SK-N-SH (cell line): ENCODE measurements at regions not wholly inside any gene's neighbourhood (a gene's known extent, or its start where the extent isn't known, plus 50 kb on each side); places are given as distances from the start of the nearest gene placed in this dataset.

Experiments used
- CTCF ChIA-PET: fragments of 300-600, 350-600 bp; formaldehyde crosslinking; extraction: SDS; loops from one replicate; lab custom pipeline; 2021; lab: Yijun Ruan, JAX
- POLR2A ChIA-PET: fragments of 350-600 bp; sonication (Branson Sonifier 250); formaldehyde crosslinking; extraction: SDS; loops from one replicate; lab custom pipeline; 2020; ENCODE audit warnings: antibody characterized with exemption, inconsistent platforms; lab: Yijun Ruan, JAX
- DNase-seq: peaks from one replicate; pipeline ENCODE4 v3.0.0; 2012
- H2AFZ ChIP-seq: fragments of 200-600 bp; sonication (generic); 2 replicates; pipeline ENCODE4 v1.8.1; 2016; ENCODE audit warnings: antibody characterized with exemption, mild to moderate bottlenecking, low read depth
- H3F3A ChIP-seq: fragments of 200-600 bp; sonication (generic); replicated peaks from 2 replicates; pipeline ENCODE3; 2016; ENCODE audit warnings: antibody characterized with exemption, mild to moderate bottlenecking; ENCODE audit not compliant: insufficient read depth
- H3K27ac ChIP-seq, 2 experiments: fragments of 200-500 bp in 1 of 2; fragments of 200-600 bp in 1 of 2; sonication (Bioruptor generic) in 1 of 2; sonication (generic), shearing (Covaris generic) in 1 of 2; 2 replicates each; pipeline versions ENCODE4 v1.5.1 to v1.6.1; 2014 to 2016; ENCODE audit warnings: low read depth in 2 of 2, inconsistent platforms in 1 of 2, low read length in 1 of 2, mild to moderate bottlenecking in 1 of 2, mixed read lengths in 1 of 2
- H3K27me3 ChIP-seq: fragments of 200-600 bp; sonication (generic), shearing (Covaris generic); 2 replicates; pipeline ENCODE4 v1.6.1; 2016; ENCODE audit warnings: mixed run types; ENCODE audit not compliant: insufficient read depth
- H3K36me3 ChIP-seq, 2 experiments: fragments of 200-500 bp in 1 of 2; fragments of 200-600 bp in 1 of 2; sonication (Bioruptor generic) in 1 of 2; sonication (generic) in 1 of 2; replicated peaks in 1 of 2; 2 replicates each; pipeline versions ENCODE3 to v1.5.1; 2014 to 2016; ENCODE audit warnings: low read length in 1 of 2, mild to moderate bottlenecking in 1 of 2; ENCODE audit not compliant: insufficient read depth in 2 of 2, control insufficient read depth in 1 of 2
- H3K4me1 ChIP-seq, 2 experiments: fragments of 200-500 bp in 1 of 2; fragments of 200-600 bp in 1 of 2; sonication (Bioruptor generic) in 1 of 2; sonication (generic), shearing (Covaris generic) in 1 of 2; 2 replicates each; pipeline versions ENCODE4 v1.5.1 to v1.6.1; 2014 to 2016; ENCODE audit warnings: low read depth in 1 of 2, low read length in 1 of 2, mixed run types in 1 of 2; ENCODE audit not compliant: insufficient read depth in 2 of 2, control insufficient read depth in 1 of 2
- H3K4me2 ChIP-seq: fragments of 200-600 bp; sonication (generic), shearing (Covaris generic); 2 replicates; pipeline ENCODE4 v1.6.1; 2017; ENCODE audit warnings: mixed run types
- H3K4me3 ChIP-seq, 2 experiments: fragments of 200-500 bp in 1 of 2; fragments of 200-600 bp in 1 of 2; sonication (Bioruptor generic) in 1 of 2; sonication (generic), shearing (Covaris generic) in 1 of 2; 2 replicates each; pipeline versions ENCODE4 v1.5.1 to v1.8.1; 2014 to 2016; ENCODE audit warnings: low read depth in 2 of 2, inconsistent platforms in 1 of 2, low read length in 1 of 2, mild to moderate bottlenecking in 1 of 2, mixed read lengths in 1 of 2, moderate library complexity in 1 of 2
- H3K79me2 ChIP-seq: fragments of 200-600 bp; sonication (generic); 2 replicates; pipeline ENCODE4 v1.8.1; 2017; ENCODE audit warnings: mild to moderate bottlenecking; ENCODE audit not compliant: insufficient read depth
- H3K9ac ChIP-seq: fragments of 200-600 bp; sonication (generic); 2 replicates; pipeline ENCODE4 v1.6.1; 2017; ENCODE audit warnings: mixed run types
- H3K9me2 ChIP-seq: fragments of 200-600 bp; sonication (generic); 2 replicates; pipeline ENCODE4 v1.6.1; 2017; ENCODE audit warnings: mixed run types
- H3K9me3 ChIP-seq: fragments of 200-600 bp; sonication (generic); 2 replicates; pipeline ENCODE4 v1.6.1; 2017; ENCODE audit warnings: mixed run types, mild to moderate bottlenecking, moderate library complexity
- H4K20me1 ChIP-seq: fragments of 200-600 bp; sonication (generic); 2 replicates; pipeline ENCODE4 v1.6.1; 2017; ENCODE audit warnings: mild to moderate bottlenecking, mixed run types; ENCODE audit not compliant: insufficient read depth
- CHD2 ChIP-seq: fragments of 150-350 bp; IDR thresholded peaks from 2 replicates; pipeline ENCODE4 v1.6.1; 2018; ENCODE audit warnings: low read length; ENCODE audit not compliant: partially characterized antibody
- CTCF ChIP-seq: fragments of 200-600 bp; sonication (generic); IDR thresholded peaks from 2 replicates; pipeline ENCODE4 v1.6.1; 2017; ENCODE audit warnings: antibody characterized with exemption, mild to moderate bottlenecking, moderate library complexity
- ELF1 ChIP-seq: IDR thresholded peaks from 2 replicates; pipeline ENCODE4 v1.4.0; 2012
- FOXJ3 ChIP-seq: sonication (generic); formaldehyde crosslinking; IDR thresholded peaks from 2 replicates; pipeline ENCODE4 v1.5.1; 2020; ENCODE audit warnings: mild to moderate bottlenecking, missing genetic modification reagents
- FOXM1 ChIP-seq: IDR thresholded peaks from 2 replicates; pipeline ENCODE4 v1.4.0; 2012; ENCODE audit warnings: low read depth, mild to moderate bottlenecking
- GABPA ChIP-seq: IDR thresholded peaks from 2 replicates; pipeline ENCODE4 v1.4.0; 2012; ENCODE audit warnings: low read depth, mild to moderate bottlenecking
- MAX ChIP-seq: IDR thresholded peaks from 2 replicates; pipeline ENCODE4 v1.4.0; 2012; ENCODE audit warnings: low read depth
- MEF2A ChIP-seq: IDR thresholded peaks from 2 replicates; pipeline ENCODE4 v1.4.0; 2012; ENCODE audit warnings: low read depth, borderline replicate concordance
- MXI1 ChIP-seq: IDR thresholded peaks from 2 replicates; pipeline ENCODE4 v1.6.1; 2012; ENCODE audit warnings: mild to moderate bottlenecking, low read depth, low read length, improper control_type of control experiment
- NRF1 ChIP-seq: IDR thresholded peaks from 2 replicates; pipeline ENCODE4 v1.6.1; 2012; ENCODE audit warnings: low read depth, mild to moderate bottlenecking, low read length
- RAD21 ChIP-seq: IDR thresholded peaks from 2 replicates; pipeline ENCODE4 v1.6.1; 2012; ENCODE audit warnings: mild to moderate bottlenecking, low read length
- RCOR1 ChIP-seq: fragments of 150-350 bp; IDR thresholded peaks from 2 replicates; pipeline ENCODE4 v1.6.1; 2017; ENCODE audit warnings: antibody characterized with exemption, low read length
- SMC3 ChIP-seq: IDR thresholded peaks from 2 replicates; pipeline ENCODE4 v1.6.1; 2012; ENCODE audit warnings: low read depth, low read length, improper control_type of control experiment
- TEAD4 ChIP-seq: IDR thresholded peaks from 2 replicates; pipeline ENCODE4 v1.4.0; 2012; ENCODE audit warnings: mild to moderate bottlenecking, borderline replicate concordance; ENCODE audit not compliant: insufficient read depth
- ZBTB33 ChIP-seq: IDR thresholded peaks from 2 replicates; pipeline ENCODE4 v1.4.0; 2012; ENCODE audit warnings: low read depth, borderline replicate concordance
- WGBS: methylation state at CpG from one replicate; pipeline ENCODE4 v1.1.6; 2017; ENCODE audit warnings: low lambda C conversion rate; 5-methylcytosine and 5-hydroxymethylcytosine counted together

GRCh38 chr10:90561666-90562065 is 296.2 kb downstream of the HTR7 start:
- CTCF ChIA-PET, result no interaction called here
- WGBS, result 0% methylated on average over 4 of the region's 4 CpGs

More at GRCh38 chr10:90561666-90562065, 296.2 kb downstream of the HTR7 start:
- Histone ChIP-seq H3K4me1 (no peaks in the 10 kb centered on the region), H4K20me1 (no peaks in the 10 kb centered on the region), H3K4me2 (no peak overlapping the region), H3K27ac (no peak overlapping the region), H2AFZ (no peak overlapping the region), H3K36me3 (no peaks in the 10 kb centered on the region), H3K9me2 (no peaks in the 10 kb centered on the region), H3K4me3 (no peak overlapping the region), H3K9ac (no peak overlapping the region), H3F3A (no peaks in the 10 kb centered on the region), H3K27me3 (no peaks in the 10 kb centered on the region), H3K79me2 (no peaks in the 10 kb centered on the region), H3K9me3 (no peaks in the 10 kb centered on the region; the same call in 1 of the 2 replicates)
- POLR2A ChIA-PET, result no interaction called here
- no peak for DNase-seq
- TF ChIP-seq SMC3 (no peak), TEAD4 (no peak), ELF1 (no peak), ZBTB33 (no peak), GABPA (no peak), RAD21 (no peak), FOXM1 (no peak), MXI1 (no peak), MEF2A (no peak), MAX (no peak), CTCF (no peak), CHD2 (no peak), NRF1 (no peak), RCOR1 (no peak), FOXJ3 (CRISPR knock-in tag) (no peak)
